ENCODE measurements at regions not wholly inside any gene's neighbourhood (a gene's known extent, or its start where the extent isn't known, plus 50 kb on each side); places are given as distances from the start of the nearest gene placed in this dataset.
"Not testable (repeated sequence)": the region's sequence is repeated elsewhere in the genome, so short reads cannot be mapped to it uniquely, and the experiment has no call there.

- no peak for FAIRE-seq
These were observed 1062.4 kb upstream of the DIAPH2 start for GRCh38 chrX:95622200-95622599.

GRCh38 chrX:95626748-95627147, 1057.9 kb upstream of the DIAPH2 start:
- no peak for FAIRE-seq

DNA sequence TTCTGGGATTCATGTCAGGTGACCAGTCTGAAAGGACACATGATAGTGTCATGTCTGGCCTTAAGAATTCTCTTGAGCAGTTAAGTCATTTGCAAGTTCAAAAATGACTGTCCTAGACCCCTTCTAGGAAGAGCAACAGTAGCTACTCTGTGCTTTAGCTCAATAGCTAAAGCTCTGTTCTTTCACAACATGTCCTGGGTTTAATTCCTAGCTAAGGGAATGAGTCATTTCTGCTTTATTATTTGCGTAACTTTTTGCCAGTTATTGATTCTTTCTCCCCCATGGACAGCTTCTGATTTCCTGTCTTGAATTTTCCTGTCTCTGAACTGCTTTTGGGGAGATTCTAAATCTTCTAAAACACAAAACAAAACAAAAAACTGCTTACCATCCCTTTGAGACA, 1055.8 kb upstream of the DIAPH2 start:
- no peak for FAIRE-seq

GRCh38 chrX:95629737-95630136, 1054.9 kb upstream of the DIAPH2 start:
- FAIRE-seq = no peak

GRCh38 chrX:95640226-95640625, 1044.4 kb upstream of the DIAPH2 start:
- no peak for FAIRE-seq

GRCh38 chrX:95645738-95646137, 1038.9 kb upstream of the DIAPH2 start:
- no peak for FAIRE-seq

DNA sequence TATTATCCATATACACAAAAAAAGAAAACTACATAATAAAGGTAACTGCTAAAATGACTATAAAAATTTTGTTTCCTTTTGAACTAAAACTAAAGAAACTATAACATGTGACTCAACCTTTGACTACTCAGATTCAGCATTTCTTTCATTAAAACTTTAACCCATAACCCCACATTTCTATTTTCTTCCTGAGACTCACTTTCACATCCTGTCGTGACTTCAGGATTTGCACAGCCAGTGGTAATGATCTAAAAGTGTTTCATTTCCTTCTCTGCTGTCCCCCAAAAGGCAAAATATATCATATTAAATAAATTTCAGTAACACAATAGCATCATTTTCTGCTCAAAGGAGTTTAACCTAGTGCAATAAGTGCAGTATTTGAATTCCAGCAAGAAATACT, 1022.4 kb upstream of the DIAPH2 start:
- FAIRE-seq = no peak

GRCh38 chrX:95666056-95666455, 1018.6 kb upstream of the DIAPH2 start:
- no peak for FAIRE-seq

- FAIRE-seq = no peak
These were observed 1009.6 kb upstream of the DIAPH2 start for GRCh38 chrX:95675011-95675410.

DNA sequence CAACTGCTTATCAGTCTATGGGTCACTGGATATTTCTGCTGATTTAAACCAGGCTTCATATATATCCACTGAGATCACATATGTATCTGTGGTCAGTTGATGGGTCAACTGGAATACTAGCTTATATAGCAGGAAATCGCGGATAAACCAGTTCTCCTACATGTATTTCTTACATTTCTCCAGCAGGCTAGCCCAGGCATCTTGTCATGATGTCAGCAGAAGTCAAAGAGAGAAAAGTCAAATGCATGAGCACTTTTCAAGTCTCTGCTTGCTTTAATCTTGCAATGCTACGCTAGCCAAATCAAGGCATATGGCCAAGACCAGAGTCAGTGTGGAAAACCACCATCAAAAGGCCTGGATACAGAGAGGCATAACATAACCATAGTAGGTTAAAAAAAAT, 1008.8 kb upstream of the DIAPH2 start:
- FAIRE-seq = no peak

- no peak for FAIRE-seq
These were observed 1006.0 kb upstream of the DIAPH2 start for GRCh38 chrX:95678679-95679078.

GRCh38 chrX:95693365-95693764, 991.3 kb upstream of the DIAPH2 start:
- no peak for FAIRE-seq

DNA sequence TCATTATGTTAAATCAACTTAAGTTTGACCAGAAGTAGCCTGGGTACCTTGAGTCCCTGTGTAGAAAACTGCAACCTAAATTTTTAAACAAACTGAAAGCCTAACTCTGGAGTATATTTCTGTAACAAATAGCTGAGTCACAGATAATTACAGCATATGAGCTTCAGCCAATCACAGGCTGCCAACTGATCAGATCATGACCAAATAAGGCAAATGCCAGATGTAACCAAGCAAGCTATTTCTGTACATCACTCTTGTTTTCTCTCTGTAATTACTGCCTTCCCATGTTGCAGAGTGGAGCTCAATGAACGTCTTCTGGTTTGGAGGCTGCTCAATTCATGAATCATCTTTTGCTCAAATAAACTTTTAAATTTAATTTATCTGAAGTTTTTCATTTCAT, 980.9 kb upstream of the DIAPH2 start:
- FAIRE-seq = no peak

DNA sequence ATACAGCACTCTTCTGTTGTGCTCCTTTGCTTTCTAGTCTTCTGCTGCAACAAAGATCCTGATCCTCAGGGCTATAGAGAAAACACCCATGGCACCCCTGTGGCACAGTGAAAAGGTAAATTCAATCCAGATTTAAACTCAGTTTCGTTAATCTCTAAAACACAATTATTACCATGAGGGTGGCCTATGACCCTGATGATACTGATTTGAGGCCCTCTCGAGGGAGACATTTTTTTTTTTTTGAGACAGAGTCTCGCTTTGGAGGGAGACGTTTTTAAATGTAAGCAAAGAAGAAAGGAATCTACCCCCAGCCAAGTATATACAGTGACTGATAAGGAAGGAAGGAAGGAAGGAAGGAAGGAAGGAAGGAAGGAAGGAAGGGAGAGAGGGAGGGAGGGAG, 967.8 kb upstream of the DIAPH2 start:
- no peak for FAIRE-seq

- no peak for FAIRE-seq
These were observed 965.9 kb upstream of the DIAPH2 start for GRCh38 chrX:95718746-95719145.

DNA sequence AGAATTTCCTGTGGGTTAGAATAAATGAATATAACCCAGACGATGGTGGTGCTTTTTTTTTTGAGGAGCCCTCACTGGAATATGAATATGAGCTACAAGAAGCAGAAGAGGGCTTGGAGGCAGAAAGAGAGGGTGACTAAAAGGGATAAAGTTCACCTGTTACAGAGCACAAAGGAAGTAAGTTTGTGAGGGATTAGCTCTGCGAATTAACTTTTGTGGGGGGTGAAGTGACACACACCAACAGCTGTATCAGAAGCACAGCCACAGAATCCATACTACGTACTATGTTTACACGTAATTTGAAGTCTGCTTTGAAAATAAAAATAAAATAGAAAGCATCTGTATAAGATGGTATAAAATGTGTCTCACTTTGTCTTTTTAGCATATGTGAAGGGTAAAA, 963.6 kb upstream of the DIAPH2 start:
- FAIRE-seq = no peak

- FAIRE-seq = no peak
These were observed 956.2 kb upstream of the DIAPH2 start for GRCh38 chrX:95728446-95728845.

DNA sequence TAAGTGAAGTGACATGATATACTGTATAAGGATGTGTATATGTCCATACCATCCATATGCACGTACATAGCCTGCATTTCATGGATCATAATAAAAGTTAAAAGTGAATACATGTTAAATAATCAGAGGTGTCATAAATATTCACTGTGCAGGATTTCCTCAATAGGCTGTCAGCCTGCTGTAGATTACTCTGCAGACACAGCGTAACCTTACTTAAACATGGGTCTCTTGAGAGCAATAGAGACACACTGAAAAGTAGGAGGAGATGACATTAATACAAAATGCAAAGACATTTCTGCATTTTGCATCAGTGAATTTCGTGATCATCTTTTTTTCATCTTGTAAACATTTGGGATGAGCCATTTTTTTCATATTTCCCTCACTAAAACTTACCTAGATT, 955.2 kb upstream of the DIAPH2 start:
- no peak for FAIRE-seq

GRCh38 chrX:95733426-95733825, 951.2 kb upstream of the DIAPH2 start:
- FAIRE-seq = no peak

DNA sequence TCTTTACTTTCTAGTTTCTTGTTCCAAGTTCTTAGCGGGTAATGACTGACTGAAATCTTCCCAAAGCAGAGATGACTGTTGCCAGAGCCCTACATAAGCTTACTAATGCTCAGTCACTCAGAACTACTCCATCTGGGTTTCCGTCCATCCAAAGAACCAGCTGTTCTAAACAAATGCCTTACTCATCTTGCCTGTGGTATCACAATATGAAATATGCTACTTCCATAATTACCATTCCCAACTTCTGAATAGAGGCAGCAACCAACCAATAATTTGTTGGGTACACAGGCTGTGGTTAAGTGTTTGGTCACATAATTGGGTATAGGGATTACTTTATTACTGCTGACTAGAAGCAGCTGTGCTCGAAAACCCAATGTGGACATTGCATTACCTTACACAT, 930.2 kb upstream of the DIAPH2 start:
- FAIRE-seq = no peak

- FAIRE-seq = no peak
These were observed 924.3 kb upstream of the DIAPH2 start for GRCh38 chrX:95760356-95760755.

- FAIRE-seq = no peak
These were observed 921.9 kb upstream of the DIAPH2 start for GRCh38 chrX:95762716-95763115.

GRCh38 chrX:95764972-95765451, 919.6 kb upstream of the DIAPH2 start:
- peak; percentile 91 for FAIRE-seq

- FAIRE-seq = not testable (repeated sequence)
These were observed 913.4 kb upstream of the DIAPH2 start for GRCh38 chrX:95771198-95771597.

GRCh38 chrX:95791876-95792275, 892.8 kb upstream of the DIAPH2 start:
- FAIRE-seq = no peak

DNA sequence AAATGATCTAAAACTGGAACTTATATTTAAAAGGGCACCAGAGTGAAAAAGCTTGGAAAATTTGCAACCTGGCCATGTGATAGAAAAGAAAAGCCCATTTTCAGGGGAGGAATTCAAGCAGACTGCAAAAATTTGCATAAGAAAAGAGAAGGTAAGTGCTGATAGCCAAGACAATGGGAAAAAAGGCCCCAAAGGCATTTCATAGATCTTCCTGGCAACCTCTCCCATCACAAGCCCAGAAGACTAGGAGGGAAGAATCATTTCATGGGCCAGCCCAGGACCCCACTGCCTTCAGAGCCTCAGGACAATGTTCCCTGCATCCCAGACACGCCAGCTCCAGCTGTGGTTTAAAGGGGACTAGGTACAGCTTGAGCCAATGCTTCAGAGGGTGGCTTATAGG, 887.3 kb upstream of the DIAPH2 start:
- FAIRE-seq = no peak

Data from A204.1 (cell line).